RCC 7860 (cell line): ENCODE measurements at regions not wholly inside any gene's neighbourhood (a gene's known extent, or its start where the extent isn't known, plus 50 kb on each side); places are given as distances from the start of the nearest gene placed in this dataset.
A peak's percentile ranks its signal among the peaks of the same experiment; 100 is the strongest.
"Not testable (repeated sequence)": the region's sequence is repeated elsewhere in the genome, so short reads cannot be mapped to it uniquely, and the experiment has no call there.

Source experiments
- DNase-seq: peaks from one replicate; pipeline ENCODE4 v3.0.0-alpha.2; 2015; ENCODE audit warnings: low spot score
- FAIRE-seq: peaks from 2 replicates; lab custom pipeline; 2012; peaks lifted over from hg19 to GRCh38; lab: Jason Lieb, UNC

DNA sequence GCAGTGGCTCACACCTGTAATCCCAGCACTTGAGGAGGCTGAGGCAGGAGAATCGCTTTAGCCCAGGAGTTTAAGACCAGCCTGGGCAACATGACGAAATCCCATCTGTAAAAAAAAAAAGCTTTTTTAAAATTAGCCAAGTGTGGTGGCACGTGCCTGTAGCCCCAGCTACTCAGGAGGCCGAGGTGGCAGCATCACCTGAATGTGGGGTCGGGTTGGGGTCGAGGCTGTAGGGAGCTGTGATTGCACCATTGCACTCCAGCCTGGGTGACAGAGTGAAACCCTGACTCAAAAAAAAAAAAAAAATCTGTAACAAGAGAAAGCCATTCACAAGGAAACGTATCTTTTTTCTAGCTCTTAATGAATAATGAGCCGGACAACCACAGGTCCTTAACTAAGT lies 74.7 kb upstream of the DLG1 start:
- DNase-seq (no peak), FAIRE-seq (no peak)

DNA sequence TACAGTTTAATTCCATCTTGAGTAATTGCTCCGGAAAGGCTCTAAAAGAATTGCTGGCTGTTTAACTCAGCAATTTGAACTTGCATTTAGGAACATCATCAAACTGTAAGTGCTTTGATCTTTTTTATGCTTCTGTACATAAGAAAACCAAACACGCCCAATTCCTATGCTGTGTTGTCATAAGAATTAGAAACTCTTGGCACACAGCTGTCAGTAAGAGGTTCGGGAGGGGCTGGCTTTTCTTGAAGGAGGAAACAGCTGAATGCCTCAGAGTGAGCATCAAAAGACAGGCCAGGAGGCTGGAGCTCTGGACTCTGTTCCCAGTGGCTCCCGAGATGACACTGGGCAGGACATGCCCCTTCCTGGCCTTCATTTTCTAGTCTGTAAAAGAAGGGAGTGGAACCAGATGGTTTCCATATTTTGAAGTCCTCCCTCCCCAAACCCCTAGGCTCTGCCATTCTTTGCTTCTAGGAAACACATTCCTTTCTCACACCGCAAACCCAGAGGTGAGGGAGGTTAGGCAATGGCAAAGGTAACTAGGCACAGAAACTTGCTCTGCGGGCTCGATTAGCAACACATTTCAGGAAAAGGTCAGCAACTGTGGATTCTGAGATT lies 73.7 kb upstream of the DLG1 start:
- peak; percentile 62 for DNase-seq
- FAIRE-seq = no peak

DNA sequence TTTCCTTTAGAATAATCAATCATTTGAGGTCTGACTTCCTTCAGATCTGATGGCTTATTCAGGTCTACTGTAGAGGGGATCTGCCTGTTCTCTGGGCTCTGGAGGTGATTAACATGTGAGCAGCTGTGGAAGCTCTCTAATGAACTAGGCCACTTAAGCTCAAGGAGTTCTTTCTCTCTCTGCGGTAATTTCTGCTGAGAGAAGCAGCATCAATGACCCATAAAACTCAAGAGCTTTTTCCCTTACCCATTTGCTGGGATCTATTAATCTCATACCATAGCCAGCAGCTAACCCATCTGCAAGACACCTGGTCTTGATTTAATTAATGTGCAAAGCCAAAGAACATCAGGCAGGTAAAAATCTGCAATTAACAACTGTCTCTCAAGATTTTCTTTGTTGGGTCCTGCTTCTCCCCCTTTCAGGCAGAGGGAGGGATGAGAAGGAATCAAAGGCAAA lies 73.2 kb upstream of the DLG1 start:
- DNase-seq = no peak
- FAIRE-seq = no peak

DNA sequence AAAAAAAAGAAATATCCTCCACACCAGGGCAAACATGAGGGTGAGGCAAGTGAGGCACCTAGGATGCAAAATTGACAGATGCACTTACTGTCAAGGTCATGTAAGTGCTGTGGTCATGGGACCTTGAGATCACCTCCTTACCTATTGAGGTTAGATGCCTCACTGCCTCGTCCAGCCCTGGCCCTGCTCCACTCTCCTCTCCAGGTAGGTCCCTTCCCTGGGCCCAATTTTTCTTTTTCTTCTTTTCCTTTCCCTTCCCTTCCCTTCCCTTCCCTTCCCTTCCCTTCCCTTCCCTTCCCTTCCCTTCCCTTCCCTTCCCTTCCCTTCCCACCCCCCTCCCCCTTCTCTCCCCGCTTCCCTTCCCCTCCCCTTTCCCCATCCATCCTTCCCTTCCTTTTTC lies 71.1 kb upstream of the DLG1 start:
- no peak for FAIRE-seq
- no peak for DNase-seq

DNA sequence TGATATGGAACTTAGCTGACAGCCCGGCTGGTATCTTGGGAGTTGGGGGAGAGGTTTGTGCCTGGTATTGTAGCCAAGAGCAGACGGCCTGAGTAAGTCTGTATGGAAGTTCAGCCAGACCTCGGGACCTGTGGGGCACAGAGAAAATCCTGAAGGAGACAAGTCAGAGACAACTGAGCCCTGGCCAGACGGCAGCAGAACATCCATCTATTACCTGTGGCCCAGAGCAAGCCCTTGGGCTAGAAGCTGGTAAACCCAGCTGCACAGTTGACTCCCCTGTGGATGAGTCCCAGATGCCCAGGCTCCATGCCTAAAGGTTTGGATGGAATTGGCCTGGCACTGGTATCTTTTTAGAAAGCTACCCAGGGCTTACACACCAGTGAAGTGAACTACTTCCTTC lies 70.4 kb upstream of the DLG1 start:
- DNase-seq (no peak), FAIRE-seq (no peak)

DNA sequence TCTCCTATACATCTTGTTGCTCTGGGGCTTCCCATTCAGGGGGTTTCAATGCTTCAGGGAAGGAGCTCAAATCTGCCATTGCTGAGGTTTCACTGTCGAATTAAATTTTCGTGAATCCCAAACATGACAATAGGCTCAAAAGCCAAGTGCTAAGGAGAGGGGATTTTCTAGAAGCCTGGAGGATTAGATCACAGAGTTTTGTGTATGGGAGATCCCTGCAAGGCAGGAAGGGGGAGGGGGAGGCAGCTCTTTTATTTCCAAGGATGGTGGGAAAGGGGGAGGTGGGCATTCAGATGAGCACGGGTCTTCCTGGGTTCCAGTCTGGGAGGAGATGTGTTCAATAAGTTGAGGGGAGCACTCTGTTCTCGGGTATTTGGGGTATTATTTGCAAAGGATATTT lies 69.9 kb upstream of the DLG1 start:
- FAIRE-seq = no peak

DNA sequence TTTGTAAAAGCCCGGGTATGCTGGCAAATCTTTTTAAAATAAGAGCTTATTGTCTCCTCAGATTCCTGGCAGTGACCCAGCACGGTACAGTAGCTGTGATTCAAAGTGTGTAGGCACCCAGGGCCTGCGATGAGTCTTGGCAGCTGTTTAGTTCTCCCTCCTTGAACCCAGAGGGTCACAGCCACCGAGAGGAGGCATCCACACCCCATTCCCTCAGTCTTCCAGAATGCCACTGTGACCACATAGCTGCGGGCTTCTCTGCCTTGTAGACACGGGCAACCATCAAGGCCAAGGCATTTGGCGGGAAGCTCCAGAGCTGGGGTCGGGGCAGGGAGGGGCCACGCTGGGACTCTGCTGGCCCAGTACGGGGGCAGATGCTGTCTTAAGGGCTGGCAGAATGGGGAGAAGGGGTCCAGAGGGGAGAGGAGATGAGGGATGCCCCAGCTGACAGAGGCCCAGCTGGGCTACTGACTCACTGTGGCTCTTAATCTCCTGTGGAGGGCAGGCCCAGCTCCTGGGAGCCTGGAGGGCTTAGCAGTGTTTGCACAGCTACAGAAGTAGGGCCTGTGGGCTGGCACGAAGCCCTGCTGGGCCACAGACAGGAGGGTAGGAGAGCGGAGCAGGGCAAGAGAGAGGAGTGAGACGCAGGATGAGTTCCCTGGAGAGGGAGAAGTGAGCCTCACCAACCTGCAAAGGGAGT lies 68.8 kb upstream of the DLG1 start:
- FAIRE-seq = peak; percentile 89
- peak; percentile 93 for DNase-seq

More for the DNA sequence above, 69.9 kb upstream of the DLG1 start:
- DNase-seq = no peak

DNA sequence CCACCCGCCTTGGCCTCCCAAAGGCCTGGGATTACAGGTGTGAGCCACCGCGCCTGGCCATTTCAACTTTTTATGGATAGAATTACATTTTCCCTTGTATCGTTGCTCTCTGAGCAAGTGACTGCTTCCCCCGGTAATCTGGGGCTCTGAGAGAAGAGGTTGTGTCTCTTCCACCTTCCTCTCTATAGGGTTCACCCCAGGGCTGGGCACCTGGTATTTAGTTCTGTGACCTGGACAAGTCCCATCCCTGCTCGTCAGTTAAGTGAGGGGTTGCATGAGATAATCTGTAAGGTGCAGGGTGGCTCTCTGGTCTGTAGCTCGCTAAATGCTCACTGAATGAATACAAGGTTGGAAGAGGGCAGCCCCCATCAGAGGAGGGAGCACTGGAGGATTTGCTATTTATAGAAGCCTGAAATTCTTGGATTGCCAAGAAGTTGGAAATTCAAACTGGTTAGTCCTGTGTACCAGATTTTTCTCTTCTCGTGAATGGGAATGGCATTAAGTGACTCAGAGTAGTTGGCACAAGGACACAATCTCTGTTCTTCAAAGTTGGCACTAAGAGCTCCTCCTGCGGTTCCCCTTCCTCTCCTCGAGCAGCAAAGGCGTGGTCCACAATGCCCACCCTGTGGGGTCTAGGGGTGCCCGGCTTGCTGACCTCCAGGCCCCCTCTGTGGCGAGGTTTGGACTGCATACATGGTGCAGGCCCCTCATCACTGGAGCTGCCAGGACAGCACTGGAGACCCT lies 68.1 kb upstream of the DLG1 start:
- FAIRE-seq (peak; percentile 86), DNase-seq (peak; percentile 67)

DNA sequence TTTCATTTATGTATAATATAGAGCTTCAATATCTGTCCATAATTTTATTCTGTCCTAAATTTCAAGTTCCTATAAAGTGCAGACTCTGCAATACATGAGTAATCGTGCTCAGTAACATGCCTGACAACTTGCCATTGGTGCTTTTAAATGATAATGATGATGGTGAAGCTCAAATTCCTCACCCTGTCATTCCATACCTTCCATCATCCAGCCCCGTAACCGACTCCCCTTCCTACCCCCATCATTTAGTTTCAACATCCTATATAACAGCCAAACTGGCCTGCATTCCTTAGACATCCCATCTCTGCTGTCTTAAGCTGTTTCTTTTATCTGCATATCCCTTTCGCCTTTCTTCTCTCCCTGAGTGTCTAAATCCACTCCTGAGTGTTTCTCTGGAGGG lies 67.2 kb upstream of the DLG1 start:
- DNase-seq (no peak), FAIRE-seq (no peak)

DNA sequence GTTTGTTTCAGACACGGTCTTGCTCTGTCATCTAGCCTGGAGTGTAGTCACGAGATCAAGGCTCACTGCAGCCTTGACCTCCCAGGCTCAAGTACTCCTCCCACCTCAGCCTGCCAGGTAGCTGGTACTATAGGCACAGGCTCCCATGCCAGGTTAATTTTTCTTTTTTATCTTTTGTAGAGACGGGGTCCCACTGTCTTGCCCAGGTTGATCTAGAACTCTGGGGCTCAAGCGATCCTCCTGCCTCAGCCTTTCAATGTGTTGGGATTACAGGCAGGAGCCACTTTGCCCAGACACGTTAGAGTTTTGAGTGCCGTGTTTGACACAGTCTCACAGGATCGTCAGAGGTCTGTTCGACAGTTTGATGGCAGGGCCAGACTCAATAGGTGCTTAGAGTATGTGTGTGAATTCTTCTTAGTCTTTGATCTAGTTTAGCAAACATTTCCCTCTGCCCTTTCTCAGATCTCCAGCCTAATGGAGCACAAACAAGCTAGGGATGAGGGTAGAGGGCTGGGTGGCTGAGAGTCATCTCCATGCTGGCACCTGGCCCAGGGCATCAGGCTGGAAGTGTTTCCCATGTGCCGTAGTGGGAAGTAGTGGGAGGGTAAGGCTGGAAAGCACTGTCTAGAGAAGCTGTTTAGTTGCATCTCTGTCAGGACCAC lies 66.1 kb upstream of the DLG1 start:
- FAIRE-seq (peak; percentile 51), DNase-seq (peak; percentile 29)

DNA sequence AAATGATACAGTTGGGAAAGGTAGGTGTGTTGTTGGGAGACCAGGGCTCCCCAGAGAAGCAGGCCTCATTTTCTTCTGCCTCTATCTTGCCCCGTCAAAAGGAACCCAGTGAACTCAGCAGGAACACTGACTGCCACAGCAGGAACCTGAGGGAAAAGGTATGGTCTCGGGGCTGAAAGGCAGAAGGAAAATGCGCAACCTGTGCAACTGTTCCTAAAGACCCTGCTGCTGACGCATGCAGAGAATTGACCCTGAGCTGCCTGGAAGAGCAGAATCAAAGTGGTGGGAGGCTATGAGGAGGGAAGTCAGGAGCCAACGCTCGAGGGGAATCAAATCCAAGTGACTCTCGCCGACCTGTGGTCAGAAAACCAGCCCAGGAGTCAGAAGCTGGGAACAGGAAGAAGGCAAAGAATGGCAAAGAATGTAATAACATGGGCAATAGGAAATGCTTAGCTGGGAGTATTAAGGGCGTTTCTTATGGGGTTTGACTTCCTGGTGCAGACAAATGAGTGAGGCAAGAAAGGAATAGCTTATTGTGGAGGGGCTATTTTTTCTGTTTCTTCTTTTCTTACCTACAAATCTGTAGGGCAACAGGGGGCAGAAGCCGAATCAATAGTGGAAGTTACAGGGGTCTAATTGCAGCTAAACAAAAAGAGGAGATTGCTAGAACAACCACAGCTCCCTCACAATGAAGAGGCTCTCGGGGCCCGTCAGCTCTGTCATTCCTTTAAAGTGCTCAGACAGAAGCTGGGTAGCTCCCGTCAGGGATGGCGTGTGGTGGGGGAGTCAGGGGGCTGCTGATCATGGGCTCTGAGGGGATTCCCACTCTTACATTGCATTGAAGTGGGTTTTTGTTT lies 65.4 kb upstream of the DLG1 start:
- FAIRE-seq = no peak
- no peak for DNase-seq

DNA sequence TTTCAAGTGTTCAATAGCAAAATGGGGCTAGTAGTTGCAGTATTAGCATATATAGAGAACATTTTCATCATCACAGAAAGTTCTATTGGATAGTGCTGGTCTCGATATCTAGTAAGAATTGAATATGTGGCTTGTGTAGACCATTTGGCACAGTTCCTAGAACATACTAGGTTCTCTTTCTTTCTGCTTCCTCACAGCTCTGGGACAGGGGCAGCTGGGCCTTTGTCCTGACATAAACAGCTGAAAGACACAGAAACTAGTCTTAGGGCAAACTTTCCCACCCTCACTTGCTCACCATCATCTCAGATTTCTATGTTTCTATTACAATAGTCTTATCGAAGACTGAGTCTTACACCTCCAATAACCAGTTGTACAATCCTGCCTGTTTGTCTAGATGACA lies 63.7 kb upstream of the DLG1 start:
- DNase-seq (no peak), FAIRE-seq (no peak)

DNA sequence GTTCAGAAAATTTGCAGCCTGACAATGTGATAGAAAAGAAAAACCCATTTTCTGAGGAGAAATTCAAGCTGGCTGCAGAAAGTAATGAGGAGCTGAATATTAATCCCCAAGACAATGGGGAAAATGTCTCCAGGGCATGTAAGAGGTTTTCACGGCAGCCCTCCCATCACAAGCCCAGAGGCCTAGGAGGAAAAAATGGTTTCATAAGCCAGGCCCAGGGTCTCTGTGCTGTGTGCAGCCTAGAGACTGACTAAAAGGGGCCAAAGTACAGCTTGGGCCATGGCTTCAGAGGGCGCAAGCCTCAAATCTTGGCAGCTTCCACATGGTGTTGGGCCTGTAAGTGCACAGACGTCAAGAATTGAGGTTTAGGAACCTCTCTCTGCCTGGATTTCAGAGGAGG lies 61.7 kb upstream of the DLG1 start:
- DNase-seq, FAIRE-seq: not testable (repeated sequence)

DNA sequence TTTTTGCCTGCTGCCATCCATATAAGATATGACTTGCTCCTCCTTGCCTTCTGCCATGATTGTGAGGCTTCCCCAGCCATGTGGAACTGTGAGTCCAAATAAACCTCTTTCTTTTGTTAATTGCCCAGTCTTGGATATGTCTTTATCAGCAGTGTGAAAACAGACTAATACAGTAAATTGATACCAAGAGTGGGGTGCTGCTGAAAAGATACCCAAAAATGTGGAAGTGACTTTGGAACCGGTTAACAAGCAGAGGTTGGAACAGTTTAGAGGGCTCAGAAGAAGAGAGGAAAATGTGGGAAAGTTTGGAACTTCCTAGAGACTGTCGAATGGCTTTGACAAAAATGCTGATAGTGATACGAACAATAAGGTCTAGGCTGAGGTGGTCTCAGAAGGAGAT lies 61.1 kb upstream of the DLG1 start:
- FAIRE-seq, DNase-seq: not testable (repeated sequence)

DNA sequence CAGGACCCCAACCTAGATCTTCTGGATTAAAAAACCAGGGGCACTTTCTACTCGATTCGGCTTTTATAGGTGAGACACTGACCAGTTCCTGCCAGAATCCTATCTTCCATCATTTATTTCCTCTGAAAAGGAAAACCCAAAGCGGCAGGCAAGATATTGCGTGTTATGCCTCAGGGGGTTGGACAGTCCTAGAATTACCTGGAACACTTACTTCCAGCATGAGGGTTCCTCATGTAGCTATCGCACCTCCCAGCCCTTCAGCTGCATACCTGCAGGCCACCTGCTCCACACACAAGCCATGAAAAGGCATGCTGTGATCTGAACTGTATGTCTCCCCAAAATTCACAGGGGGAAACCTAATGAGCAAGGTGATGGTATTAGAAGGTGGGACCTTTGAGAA lies 58.3 kb upstream of the DLG1 start:
- FAIRE-seq (no peak), DNase-seq (no peak)

DNA sequence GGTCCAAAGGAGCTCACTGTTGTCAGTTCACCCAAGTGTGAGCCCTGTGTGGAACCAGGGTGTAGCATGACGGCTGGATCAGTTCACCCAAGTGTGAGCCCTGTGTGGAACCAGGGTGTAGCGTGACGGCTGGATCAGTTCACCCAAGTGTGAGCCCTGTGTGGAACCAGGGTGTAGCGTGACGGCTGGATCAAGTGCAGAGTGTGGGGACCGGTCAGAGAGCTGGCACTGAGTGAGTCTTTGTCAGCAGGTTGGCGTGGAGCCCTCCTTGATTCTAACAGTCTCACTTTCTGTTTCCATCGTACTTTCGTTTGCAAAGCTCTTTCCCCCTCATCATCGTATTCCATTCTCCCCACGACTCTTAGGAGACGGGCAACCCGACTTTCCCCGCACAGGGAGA lies 57.9 kb upstream of the DLG1 start:
- DNase-seq (no peak), FAIRE-seq (no peak)

DNA sequence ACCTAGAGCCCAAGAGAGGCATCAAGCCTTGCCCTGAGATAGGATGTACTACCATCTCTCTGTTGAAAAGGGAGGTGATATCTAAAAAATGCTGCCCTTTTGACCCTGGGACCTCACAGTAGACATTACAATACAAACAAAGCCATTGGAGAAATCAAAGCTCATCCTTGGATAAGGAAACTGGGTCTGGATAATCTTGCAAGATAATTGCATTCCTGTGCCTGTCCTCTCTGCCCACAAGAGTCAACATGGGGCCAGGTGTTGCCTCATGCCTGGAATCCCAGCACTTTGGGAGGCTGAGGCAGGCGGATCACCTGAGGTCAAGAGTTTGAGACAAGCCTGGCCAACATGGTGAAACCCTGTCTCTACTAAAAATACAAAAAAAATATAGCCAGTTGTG lies 57.3 kb upstream of the DLG1 start:
- peak; percentile 30 for DNase-seq
- FAIRE-seq = no peak

DNA sequence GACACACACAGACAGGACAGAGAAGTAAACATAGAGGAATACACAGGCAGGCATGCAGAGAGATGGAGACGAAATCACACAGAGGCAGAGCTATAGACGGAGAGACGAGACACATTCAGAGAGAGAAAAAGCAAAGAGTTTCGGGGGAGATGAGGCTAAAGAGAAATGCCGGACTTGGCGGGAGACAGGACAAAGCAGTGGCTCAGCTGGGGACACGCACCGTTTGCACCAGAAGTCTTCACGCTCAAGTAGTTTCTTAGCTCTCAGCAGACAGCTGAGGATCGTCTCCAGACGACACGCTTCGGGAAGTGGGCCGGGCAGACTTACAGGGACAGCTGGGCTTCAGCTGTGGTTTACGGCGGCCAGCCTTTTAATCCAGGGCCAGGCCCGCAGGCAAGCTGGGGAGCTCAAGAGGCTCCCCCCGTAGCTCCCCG lies 56.2 kb upstream of the DLG1 start:
- FAIRE-seq (peak; percentile 85), DNase-seq (peak; percentile 88)

DNA sequence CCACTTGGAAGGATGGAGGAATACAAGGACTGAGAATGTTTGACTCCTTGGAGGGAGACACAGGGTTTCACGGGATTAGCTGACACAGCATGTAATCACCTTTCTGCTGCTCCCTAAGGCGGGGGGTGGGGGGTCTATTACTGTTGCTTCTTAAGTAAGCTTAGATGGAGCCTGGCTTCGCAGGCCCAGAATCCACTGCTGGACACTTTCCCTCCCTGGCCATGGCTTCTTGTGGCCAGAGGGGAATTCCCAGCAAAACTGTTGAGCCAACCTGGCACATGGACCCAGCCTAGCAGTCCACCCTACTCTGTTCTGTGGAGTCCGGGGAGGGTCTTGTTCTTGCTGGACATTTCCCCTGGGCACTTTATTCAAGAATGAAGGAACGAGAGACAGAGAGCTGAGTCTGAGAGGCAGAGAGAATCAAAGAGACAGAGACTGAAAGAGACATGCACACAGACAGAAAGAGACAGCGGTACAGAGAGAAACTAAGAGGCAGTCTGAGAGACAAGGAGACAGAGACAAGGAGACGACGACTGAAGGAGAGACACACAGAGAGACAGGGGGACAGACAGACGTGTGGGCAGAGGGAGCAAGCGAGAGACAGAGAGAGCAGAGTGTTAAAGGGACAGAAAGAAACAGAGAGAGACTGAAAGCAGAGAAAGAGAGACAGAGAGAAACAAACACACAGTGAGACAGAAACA lies 55.6 kb upstream of the DLG1 start:
- DNase-seq = peak; percentile 69

More for the DNA sequence above, 55.6 kb upstream of the DLG1 start:
- peak; percentile 75 for FAIRE-seq
